ENCODE measurements at regions not wholly inside any gene's neighbourhood (a gene's known extent, or its start where the extent isn't known, plus 50 kb on each side); places are given as distances from the start of the nearest gene placed in this dataset.

DNA sequence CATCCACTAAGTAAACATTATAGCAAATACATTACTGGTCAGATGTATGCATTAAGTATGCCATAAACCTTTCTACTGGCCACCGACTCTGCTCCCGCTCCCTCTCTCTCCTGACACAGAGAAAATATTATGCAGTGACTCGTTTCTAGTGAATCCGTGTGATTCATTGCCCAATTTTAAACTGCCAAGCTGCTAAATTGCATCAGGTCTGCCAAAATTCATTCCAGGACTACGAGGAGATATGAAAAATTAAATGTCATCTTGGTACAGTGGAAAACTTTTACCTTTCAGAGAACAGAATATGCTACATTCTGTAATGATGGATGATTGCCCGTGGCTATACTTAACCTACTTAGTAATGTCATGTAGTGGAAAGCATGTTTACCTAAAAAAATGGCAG is 368.8 kb upstream of the TSHZ3 start:
- DNase-seq: no peak

DNA sequence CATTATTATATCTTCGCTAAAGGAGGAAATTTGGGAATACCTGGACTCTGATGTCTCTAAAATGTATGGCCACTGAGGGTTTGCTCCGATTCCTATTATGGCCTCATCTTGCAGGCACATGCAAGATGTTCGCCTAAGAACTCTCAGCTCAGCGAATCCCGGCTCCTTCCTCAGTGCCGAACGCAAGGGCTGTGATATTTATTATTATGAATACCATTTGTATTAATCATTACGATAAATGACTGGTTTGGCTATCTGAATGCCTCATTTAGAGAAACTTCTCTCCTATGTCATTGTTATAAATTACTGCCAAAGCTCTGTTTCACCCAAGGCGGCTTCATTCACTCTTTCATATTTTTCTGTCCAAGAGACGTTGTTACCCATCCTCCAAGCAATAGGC is 369.7 kb upstream of the TSHZ3 start:
- DNase-seq: no peak

DNA sequence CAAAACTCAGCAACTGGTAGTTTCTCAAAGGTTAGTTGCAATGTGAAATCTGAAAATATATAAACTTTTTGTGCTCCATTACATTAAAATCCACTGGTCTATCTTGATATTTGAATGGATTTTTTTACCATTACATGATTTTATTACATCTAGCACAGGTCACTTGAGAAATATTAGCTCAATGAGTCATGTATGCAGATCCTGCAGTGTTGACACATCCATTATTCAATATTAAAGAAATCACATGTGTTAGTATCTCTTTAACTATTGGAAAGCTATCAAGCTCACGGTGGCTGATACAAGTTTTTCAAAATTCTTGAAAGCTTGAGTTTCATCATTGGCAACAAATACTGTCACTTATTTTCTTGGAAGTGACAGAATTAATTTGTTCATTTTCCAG is 373.9 kb upstream of the TSHZ3 start:
- DNase-seq: no peak

DNA sequence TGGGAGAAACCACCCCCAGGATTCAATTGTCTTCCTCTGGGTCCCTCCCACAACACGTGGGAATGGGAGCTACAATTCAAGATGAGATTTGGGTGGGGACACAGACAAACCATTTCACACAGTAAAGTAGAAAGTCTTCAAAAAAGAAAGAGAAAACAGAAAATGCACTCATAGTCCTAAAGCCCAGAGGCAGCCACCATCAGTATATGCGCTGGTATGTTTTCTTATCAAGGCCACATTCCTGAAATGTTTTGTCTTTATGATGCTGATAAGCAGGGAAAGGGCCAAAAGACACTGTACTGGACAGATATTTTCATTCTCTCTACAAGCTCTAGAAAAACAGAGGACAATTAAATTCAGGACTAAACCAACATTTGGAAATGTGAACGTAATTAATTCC is 375.8 kb upstream of the TSHZ3 start:
- DNase-seq: no peak

DNA sequence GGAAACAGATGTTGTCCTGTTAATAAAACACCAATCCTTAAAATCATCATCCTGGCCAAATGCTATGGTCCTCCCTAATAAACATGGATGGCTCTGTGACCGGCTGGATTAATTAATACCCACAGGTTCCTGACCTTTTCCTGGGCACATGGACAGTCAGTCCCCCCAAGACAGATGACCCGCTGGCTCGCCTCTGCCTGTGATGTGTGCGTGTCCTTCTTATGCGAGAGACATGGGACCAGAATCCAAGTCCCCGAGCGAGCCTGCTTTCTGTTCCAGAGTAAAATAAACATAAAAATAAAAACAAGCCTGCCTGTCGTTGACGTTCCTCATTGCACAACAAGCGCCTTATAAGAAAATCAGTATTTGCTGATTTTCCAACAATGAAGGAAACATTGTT is 378.3 kb upstream of the TSHZ3 start:
- no peak for DNase-seq

DNA sequence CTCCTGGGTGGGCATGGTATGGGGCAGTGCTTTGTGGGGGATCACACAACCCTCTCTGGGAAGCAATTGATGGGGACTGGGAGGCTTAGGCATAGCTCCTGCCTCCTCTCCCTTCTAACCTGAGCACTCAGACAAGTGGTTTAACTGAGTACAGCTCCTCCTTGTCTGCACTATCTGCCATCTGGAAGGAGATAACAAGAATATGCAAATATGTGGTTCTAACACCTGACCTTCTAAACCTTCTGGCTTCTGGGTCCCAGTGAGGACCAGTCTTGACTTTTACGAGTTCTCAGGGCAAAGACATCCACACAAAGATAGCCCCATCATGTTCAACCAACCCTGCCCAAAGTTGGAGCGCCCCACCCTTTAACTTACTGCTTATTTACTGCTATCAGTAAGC is 381.0 kb upstream of the TSHZ3 start:
- no peak for DNase-seq

DNA sequence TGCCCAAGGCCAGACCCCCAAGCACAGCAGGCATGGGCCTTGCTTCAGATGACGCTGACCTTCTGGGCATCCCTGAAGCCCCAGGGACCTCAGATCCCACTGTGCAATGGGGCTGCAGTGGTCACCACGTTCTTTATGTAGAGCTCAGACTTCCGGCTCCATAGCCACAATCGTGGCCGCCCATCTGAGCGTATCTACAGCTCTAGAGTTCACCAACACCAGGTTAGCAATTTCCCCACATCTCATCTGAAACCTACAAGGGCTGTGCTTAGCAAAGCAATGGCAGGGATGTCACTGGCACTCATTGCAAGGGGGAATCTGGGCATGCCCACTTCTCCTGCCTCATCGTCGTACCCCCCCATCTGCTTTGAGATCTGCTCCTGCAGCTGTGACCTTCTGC is 384.4 kb upstream of the TSHZ3 start:
- no peak for DNase-seq

DNA sequence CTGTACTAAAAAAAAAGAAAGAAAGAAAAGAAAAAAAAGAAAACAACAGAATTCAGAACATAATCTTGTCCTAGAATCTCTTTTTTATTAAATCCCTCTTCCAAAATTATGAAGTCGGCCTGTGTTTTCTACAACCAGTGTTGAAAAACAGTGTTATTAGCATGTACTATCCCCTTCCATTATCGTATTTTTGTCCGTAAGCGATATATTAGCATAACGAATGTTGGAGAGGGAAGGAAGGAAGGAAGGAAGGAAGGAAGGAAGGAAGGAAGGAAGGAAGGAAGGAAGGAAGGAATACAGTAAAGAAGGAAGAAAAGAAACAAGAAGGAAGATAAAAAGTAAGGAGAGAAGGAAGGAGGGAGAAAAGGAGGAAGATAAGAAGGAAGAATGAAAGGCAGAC is 393.0 kb upstream of the TSHZ3 start:
- no peak for DNase-seq

DNA sequence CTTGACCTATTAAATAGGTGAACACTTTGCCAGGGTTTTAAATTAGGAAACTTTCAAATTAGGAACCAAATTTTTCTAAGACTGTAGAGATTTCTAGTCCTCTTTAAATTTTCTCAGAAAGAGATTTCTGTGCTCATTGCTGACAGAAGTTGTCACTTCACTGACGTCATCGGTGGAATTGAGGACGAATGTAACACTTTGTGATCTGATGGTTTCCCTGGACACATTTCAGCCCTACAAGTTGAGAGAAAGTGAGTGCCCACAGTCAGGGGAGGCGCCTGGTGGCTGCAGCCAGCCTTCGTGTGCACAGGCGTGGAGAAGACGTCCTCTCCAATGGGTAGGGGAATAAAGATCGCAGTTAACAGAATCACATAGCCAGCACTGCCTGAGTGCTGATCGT is 396.5 kb upstream of the TSHZ3 start:
- no peak for DNase-seq

DNA sequence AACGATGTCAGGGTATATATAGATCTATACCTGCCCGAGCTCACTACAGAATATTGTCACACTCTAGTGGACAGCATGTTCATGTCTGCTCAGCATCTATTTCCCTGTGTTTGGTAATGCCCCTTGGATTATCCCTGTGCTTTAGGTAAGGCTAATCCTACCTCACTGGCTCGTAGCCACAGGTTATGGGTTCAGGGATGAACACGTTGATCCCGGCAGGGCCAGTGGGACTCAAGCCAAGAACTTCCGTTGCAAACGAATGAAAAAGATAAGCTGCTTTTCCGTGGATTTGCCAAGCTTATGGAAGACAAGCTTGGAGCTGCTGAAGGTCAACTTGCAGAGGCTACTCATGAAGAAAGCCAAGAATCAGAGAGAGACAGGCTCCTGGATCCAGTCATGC is 400.0 kb upstream of the TSHZ3 start:
- no peak for DNase-seq

DNA sequence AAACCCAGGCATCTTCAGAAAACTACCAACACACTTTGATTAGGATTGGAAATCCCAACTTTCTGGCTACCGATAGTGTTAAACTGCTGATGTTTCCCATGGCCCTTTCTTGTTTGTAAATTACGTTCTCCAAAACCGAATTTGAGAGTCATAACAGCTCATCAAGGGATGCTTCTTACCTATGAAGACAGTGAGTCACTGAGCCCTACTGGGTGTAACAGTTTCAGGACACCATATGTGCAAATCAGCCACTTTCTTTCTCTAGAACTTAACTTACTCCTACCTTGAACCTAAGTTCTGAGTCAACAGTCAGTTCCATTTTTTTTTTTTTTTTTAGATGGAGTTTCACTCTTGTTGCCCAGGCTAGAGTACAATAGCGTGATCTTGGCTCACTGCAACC is 410.1 kb upstream of the TSHZ3 start:
- DNase-seq: no peak

DNA sequence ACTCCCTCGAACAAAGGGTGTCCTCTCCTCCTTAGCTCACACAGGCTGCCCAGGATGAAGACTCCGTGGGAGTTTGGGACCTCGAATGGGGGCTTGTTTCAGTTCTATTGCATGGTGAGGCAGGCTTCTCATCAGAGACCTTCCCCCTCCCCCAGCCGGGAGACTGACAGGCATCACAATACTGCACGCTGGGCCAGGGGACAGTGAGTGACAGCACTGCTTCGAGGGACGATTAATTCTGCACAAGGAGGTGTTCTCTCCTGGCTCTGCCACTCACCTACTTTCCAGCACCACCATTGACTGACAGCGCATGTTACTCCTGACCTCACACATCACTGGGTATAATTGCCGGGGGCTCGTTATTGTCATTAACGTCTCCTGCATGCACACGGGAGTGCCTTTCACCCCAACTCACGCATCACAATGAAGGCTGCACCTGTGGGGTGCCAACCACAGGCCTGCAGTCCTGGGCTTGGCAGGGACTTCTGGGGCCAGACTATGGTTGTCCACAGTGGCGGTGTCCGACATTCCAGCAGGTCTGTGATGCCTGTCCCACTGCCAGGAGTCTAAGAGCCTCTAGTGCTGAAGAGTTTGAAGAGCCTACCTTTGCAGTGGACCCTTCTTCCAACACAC is 412.2 kb upstream of the TSHZ3 start:
- DNase-seq: no peak

DNA sequence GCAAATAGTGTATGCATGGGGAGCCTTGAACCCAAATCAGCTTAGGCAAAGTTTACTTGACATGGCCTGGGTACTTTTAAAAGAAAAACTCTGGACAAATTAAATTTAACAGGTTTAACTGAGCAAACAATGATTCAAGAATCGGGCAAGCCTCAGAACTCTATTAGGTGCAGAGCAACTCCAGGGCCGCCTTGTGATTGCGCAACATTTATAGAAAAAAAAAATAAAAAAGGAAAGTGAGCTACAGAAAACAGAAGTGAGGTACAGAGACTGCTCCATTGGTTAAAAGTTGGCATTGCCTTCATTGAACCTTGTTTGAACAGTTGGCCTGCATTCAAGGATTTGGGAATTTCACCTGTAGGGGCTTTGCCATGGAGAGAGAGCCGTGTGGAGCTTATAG is 421.0 kb upstream of the TSHZ3 start:
- DNase-seq: no peak

DNA sequence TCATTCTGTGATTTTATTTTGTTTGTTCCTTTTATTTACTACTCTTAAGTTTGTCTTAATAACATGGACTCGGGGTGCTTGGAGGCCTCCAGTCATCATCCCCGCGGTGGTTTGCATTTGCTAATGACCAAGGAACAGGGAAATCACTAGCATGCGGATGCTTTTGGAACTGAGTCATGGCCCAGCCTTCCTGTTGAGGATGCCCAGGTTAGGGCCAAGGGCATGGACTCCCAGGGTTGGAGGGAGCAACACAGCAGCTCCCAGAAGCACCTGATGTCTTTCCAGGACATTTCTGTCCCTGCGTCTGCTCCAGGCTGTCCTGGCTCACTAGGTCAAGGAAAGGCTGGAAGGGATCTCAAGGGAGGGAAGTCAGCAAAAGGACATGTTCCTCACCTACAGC is 423.7 kb upstream of the TSHZ3 start:
- no peak for DNase-seq

DNA sequence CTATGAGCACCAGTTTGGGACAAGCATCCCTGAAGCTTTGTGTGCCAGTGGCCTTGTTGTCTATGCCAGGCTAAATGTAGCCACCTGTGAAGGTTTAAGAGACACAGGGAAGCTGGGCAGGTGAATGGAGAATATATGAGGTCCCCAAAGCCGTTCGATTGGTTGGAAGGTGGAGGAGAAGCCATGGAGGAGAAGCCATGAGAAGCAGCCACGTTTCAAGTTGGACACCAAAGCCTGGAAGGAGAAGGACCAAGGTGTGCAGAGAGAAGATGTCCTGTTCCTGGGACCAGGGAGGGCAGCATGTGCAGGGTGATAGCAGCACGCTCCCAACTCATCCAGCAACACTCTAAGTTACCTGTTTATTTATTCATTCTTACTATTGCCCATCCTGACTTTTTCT is 432.3 kb upstream of the TSHZ3 start:
- no peak for DNase-seq

DNA sequence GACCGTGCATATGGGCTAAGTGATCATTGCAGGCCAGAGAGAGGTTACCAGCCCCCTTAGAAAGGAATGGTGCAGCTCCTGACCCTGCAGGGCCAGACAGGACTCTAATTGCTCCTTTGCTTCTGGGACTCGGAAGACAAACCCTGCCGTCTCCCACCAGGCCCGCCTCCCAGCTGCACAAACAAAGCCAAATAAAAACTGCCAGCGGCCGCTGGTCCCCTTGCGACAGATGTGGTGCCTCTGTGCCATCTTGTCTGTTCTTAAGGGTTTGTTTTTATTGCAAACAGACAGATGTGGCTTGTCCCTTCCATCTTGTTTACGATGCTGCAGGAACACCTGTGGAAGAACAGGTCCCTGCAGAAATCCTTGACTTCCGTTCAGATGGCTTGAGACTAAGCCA is 434.4 kb upstream of the TSHZ3 start:
- no peak for DNase-seq

DNA sequence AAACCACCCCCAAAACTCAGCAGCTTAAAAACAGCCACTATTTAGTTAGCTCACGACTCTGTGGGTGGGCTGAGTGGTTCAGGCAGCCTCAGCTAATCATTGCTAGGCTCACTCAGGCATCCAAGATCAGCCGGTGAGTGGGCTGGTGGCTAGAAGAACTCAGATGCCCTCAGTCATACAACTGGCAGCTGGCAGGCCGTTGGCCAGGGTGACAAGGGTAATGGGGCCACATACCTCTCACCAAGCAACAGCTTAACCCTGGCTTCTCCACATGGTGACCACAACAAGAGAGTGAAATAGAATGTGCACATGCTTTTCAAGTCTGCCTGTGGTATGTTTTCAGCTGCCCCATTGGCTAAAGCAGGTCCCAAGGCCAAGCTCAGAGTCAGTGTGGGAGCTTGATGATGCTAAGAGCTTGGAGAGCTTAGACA is 435.4 kb upstream of the TSHZ3 start:
- DNase-seq: no peak

DNA sequence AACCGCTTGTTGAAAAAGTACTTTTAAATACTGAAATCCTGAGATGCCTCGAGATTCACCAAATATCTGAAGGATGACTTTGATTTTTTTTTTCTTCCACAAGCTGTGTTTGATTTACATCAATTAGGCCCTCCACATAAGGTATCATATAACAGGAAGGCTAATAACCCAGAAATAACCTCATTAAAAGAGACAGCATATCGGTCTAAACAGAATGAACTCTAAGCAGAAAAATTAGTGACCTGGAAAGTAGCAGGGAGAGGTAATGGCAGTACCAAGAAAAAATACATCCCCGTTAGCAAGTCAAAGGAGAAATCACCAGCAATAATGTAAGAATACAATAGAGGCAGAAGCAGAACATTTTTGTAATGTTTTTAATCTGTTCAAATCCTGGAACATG is 452.4 kb upstream of the TSHZ3 start:
- DNase-seq: no peak

DNA sequence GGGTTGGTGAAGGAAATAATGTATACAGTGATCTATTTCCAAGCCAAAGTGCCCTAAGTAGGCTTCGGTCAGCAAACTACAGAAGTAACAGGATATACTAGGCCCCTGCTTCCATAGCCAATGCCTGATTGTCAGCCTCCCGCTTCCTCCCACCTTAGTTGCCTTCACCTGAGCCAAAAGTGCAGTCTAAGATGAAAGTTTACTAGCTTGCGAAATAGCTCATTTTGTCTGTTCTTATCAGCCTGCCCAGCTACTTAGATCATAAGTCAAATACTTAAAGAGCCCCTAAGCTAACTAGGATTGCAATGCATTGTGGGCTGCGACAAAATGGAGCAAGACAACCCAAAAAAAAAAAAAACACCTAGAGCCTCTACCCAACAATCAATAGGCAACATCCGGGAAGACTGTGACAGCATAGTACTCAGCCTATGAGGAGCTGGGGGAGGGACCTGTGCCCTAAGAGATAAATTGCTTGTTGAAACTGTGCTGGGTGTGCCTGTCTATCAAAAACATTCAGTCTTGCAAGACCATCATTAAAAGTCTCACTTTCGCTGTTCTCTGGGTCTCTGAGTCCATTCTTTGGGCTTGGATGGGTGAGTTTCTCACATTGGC is 454.7 kb upstream of the TSHZ3 start:
- no peak for DNase-seq

DNA sequence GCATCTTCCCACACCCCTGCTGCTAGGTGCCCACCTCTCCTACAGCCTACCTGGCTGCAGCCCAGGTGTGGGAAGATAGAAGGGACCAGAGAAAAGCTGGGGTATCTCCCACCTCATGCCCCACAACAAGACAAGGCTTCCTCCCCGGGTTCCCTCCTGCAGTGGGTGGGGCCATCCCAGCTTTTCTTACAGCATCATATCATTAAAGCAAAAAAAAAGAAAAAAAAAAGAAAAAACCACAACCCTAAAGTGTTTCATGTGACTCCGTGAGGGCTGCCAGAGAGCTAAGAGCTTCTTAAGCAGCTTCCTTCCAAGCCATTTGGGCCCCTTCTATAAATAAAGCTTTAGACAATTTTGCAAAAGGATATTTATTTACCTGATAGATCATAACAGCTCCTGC is 455.4 kb upstream of the TSHZ3 start:
- no peak for DNase-seq

DNA sequence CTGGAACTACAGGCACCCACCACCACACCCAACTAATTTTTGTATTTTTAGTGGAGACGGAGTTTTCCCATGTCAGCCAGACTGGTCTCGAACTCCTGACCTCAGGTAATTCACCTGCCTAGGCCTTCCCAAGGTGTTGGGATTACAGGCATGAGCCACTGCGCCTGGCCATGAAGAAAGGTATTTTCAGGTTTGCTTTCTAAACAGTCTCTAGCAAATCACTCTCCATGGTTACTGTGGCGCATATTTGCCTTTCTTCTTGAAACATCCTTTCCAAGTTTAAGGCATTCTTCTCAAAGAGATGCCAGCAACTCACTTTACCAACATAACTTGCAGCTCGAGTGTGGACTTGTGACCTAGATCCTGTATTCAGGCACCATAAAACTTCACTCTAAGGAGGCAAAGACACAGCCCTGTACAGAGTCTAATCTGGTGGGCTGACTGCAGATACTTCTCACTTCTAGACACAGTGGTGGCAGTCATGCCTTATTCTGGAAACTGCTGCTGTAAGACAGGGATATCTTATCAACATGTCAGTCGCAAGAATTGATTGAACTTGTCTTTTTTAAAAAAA is 461.4 kb upstream of the TSHZ3 start:
- no peak for DNase-seq

DNA sequence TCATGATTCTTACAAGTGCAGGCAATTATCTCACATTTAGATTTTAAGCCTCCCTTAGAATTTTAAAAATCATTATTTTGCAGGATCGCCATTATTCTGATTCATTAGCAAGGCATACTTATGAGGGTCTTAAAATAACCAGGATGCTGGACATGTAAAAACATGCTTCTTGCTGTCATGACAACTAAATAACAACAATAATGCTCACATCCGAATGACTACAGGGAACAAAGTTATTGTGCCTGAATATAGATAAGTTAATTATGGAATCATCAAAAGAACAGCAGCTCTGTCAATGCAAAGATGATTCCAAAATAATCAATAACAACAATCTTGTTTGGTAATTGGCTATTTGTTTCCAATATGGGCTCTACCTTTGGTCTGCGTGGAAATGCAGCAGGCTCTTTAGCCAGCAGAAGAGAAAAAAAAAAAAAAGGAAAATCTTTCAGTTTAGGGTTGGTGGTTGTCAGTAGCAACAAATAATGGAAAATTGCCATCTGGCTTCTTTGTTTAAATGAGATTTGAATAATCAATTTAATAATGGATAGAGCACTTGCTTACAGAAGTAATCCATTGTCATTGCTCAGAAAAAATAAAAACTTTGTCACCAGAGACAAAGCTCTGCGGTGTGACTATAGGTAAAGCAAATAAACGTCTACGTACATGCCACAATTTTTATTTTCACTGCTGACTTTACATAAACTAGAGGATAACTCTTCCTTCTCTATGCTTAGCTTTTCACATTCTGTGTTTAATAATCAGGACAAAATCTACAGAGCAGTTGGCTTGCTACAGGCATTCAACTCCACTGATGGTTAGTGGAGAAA is 468.9 kb upstream of the TSHZ3 start:
- DNase-seq: no peak

DNA sequence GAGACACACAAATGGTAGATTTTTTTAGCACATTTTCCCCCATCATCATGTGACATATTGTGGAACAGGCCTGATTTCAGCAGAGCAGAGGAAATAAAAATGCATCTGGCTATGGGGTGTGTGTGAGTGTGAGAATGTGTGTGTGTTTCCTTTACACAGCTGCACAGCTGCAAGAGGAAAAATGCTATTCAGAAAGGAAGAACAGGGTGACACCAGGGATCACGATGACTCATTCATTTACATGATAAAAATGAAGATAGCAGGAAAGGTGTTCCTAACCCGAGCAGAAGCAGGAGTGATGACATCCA is 469.5 kb upstream of the TSHZ3 start:
- no peak for DNase-seq

DNA sequence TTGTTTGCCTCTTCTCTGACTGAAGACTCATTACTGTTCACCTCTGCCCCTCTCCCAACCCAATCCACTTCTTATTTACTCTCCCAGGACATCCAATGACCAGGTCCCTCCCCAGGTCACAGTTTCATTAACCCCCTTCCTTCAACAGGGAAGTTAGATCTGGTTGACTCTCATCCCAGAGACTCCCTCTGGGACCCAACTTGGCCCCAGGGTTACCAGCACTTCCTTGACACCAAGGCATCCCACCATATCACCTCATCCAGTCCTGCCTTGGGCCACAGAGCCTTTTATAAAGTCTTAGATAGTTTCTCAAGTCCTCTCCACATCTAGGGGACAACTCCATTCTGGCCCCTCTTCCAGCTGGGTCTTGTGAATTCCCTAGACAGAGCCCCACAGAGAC is 470.6 kb upstream of the TSHZ3 start:
- no peak for DNase-seq

Data from stimulated activated CD4-positive, alpha-beta T cell treated with anti-CD3 and anti-CD28 coated beads, Interleukin-1b, Interleukin-23, amount 100 ng/mL, for 48 hours (primary cell).